OCI-LY3 (cell line): ENCODE measurements at regions not wholly inside any gene's neighbourhood (a gene's known extent, or its start where the extent isn't known, plus 50 kb on each side); places are given as distances from the start of the nearest gene placed in this dataset.

ENCODE experiments used
- EZH2phosphoT487 ChIP-seq: fragments of 200-600 bp; shearing (Covaris generic); IDR thresholded peaks from 2 replicates; pipeline ENCODE4 v1.6.1; 2018; ENCODE audit warnings: antibody characterized with exemption, mixed run types, low read depth
- TF ChIP-seq, protein P1 (sequence below): fragments of 200-600, 300-600 bp; sonication (generic); IDR thresholded peaks from 2 replicates; pipeline ENCODE4 v1.5.1; 2014; ENCODE audit warnings: antibody characterized with exemption, low read length, low read depth

- TF ChIP-seq, protein P1, sequence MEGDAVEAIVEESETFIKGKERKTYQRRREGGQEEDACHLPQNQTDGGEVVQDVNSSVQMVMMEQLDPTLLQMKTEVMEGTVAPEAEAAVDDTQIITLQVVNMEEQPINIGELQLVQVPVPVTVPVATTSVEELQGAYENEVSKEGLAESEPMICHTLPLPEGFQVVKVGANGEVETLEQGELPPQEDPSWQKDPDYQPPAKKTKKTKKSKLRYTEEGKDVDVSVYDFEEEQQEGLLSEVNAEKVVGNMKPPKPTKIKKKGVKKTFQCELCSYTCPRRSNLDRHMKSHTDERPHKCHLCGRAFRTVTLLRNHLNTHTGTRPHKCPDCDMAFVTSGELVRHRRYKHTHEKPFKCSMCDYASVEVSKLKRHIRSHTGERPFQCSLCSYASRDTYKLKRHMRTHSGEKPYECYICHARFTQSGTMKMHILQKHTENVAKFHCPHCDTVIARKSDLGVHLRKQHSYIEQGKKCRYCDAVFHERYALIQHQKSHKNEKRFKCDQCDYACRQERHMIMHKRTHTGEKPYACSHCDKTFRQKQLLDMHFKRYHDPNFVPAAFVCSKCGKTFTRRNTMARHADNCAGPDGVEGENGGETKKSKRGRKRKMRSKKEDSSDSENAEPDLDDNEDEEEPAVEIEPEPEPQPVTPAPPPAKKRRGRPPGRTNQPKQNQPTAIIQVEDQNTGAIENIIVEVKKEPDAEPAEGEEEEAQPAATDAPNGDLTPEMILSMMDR: no peak
- TF ChIP-seq EZH2phosphoT487: no peak
These were observed 52.2 kb upstream of the FAT1 start for GRCh38 chr4:186775902-186776301.
